Astrocyte of the cerebellum (primary cell): ENCODE measurements at regions not wholly inside any gene's neighbourhood (a gene's known extent, or its start where the extent isn't known, plus 50 kb on each side); places are given as distances from the start of the nearest gene placed in this dataset.

Experiments used
- DNase-seq: peaks from one replicate; pipeline ENCODE4 v3.0.0-alpha.2; 2011; ENCODE audit warnings: low read depth
- H3K4me3 ChIP-seq: 2 replicates; pipeline ENCODE4 v1.5.1; 2011; ENCODE audit warnings: mild to moderate bottlenecking, low read depth, low read length, moderate library complexity
- CTCF ChIP-seq: IDR thresholded peaks from 2 replicates; pipeline ENCODE4 v1.5.1; 2012; ENCODE audit warnings: low read length, low read depth, moderate library complexity, mild to moderate bottlenecking; ENCODE audit errors: missing control alignments
- in situ Hi-C: cut with HindIII; loops from 2 replicates; pipeline ENCODE4 v1.10.0; 2017; ENCODE audit warnings: low sequenced_read_pairs

DNA sequence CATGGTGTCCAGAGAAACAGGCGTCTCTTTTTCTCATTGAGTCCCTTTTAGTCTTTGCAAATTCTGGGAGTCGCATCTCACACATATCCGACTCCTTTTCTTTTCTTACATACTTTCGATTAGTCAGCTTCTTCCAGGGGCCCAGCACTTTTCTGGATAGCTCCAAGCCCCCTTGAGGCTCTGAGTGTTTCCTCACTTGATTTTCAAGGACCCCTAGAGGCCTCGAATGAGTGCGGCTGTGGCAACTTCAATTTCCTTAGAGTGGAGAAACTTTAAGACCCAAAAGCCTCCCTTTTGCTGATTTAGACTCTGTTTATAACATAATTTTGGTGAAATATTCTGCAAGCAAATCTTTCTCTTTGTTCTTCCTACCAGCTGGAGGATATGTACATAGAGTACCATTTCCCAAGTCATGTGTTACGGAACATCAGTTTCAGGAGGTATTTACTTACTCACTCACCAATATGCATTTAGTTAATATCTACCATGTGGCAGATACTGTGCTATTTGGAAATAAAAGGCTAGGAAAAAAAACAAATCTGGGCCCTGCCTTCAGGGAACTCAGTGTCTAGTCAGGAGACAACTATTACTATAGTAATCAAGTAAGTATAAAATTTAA is 555.2 kb downstream of the REEP3 start:
- in situ Hi-C loops, result no loop called here
- no peak overlapping the region for H3K4me3 ChIP-seq
- no peak for DNase-seq
- no peak for TF ChIP-seq CTCF

GRCh38 chr10:64079341-64079740 is 558.1 kb downstream of the REEP3 start:
- no peak for DNase-seq
- TF ChIP-seq CTCF, result no peak
- in situ Hi-C loops, result no loop called here
- H3K4me3 ChIP-seq, result no peak overlapping the region

GRCh38 chr10:64080071-64080470 is 558.9 kb downstream of the REEP3 start:
- DNase-seq, result no peak
- in situ Hi-C loops, result no loop called here
- TF ChIP-seq CTCF, result no peak
- no peak overlapping the region for H3K4me3 ChIP-seq

DNA sequence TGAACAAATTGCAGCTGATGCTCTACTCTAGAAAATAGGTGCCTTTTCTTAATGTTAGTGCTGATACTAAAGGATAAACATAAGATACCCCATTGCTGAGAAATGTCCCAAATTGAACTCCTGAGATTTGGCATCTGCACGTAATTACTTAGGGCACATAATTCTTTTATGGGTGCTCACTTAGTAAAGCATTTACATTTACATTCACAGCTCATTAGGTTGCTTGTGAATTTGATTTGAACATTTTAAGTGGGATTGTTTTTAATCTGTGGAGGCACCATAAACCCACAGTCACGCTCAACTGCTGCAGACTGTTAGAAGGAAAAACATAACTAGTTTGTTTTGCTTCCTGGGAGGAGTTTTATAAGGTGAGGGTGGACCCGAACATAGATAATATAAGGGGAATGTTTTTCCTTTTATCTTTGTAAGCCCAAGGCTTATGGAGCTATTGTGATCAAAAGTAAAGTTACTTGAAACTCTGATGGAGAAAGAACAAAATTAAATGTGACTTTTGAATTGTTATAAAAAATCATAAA is 560.8 kb downstream of the REEP3 start:
- no peak for TF ChIP-seq CTCF
- DNase-seq, result no peak
- no peak overlapping the region for H3K4me3 ChIP-seq
- in situ Hi-C loops, result no loop called here

DNA sequence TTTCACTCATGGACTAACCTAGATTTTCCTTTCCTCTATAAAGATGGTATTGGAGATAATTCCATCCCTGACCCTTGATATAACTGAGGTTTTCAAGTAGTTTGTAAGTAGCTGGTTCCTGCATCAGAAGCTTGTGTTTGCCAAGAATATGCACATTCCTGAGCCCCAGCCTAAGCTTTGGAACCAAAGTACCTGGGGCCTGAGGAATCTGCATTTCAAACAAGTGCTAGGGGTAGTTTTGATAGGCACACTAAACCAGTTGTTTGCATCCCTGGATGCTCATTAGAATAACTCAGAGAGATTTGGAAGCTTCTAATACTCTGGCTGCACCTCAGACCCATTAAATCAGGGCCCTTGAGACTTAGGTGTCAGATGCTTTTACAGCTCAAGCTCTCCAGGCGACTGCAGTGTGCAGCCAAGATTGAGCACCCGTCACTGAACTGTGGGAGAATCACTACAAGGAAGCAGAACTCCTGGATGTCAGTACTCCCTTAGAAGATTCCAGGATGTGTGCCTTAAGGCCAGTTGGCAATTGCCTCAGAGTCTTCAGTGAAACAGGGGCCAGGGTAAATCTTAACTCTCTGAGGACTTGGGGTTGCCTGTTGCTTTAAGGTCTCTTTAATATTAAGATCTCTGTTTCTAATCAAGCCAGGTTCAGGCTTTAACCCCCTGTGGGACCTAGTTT is 565.0 kb downstream of the REEP3 start:
- H3K4me3 ChIP-seq, result no peak overlapping the region
- DNase-seq, result no peak
- in situ Hi-C loops, result no loop called here
- TF ChIP-seq CTCF, result no peak

GRCh38 chr10:64089648-64090047 is 568.4 kb downstream of the REEP3 start:
- TF ChIP-seq CTCF, result no peak
- DNase-seq, result no peak
- in situ Hi-C loops, result no loop called here
- no peak overlapping the region for H3K4me3 ChIP-seq
